Activated CD4-positive, alpha-beta T cell treated with anti-CD3 and anti-CD28 coated beads, Interleukin-2, amount 50 U/mL, for 24 hours (primary cell): ENCODE measurements at regions not wholly inside any gene's neighbourhood (a gene's known extent, or its start where the extent isn't known, plus 50 kb on each side); places are given as distances from the start of the nearest gene placed in this dataset.

Source experiments
- DNase-seq, 2 donors: peaks; one replicate each; pipeline ENCODE4 v3.0.0-alpha.2; 2020; ENCODE audit warnings: low read depth in 1 of 2, low spot score in 1 of 2

DNA sequence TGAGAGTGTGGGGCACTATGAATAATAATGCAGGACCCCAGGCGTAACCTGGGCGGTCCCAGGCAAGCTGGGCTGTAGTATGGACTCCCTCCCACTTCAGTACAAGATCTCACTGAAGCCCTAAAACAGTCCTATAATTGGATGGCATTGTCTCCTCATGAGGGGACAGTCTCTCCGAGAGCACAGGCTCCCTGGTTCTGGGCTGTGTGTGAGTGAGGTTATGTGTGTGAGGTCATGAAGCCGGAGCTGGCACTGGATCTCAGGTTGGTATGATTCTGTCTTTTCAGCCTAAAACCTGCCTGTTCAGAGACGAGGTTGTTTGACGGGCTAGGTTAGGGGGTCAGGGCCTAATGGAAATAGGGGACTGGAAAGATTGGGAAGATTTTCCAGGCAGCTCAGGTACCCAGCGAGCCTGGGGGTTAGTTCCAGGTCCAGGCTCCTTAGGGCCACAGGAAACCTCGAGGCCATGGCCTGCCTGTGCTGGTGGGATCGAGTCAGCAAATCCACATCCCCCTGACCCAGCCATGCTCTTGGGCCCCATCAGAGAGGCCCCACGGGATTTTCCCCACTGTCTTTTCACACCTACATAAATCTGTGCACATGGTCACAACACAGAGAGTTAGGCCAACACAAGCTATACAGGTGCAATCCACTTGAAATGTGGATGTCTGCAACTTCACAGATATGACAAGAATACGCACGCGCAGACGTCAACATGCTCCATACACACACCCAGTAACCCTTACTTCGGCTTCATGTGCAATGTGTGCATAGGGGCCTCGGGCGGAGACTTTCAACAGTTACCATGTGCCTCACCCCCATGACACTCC is 94.8 kb downstream of the INHBB start:
- DNase-seq: no peak

DNA sequence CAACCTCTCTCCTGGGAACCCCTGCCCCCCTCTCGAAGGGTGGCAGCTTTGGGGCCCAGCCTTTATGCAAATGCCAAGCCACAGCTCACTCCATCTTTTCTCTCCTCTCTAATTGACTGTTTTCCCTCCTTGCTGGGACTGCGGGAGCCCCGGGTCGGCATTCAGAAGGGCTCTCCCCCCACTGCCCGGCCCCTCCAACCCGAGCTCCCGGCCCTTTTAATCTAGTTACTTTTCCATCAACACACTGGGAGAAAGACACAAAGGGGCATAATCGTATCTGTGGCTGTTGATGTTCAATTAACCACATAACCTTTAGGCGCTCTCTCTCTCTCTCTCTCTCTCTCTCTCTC is 95.4 kb downstream of the INHBB start:
- no peak for DNase-seq

GRCh38 chr2:120441744-120442471 is 96.0 kb downstream of the INHBB start:
- DNase-seq: no peak

DNA sequence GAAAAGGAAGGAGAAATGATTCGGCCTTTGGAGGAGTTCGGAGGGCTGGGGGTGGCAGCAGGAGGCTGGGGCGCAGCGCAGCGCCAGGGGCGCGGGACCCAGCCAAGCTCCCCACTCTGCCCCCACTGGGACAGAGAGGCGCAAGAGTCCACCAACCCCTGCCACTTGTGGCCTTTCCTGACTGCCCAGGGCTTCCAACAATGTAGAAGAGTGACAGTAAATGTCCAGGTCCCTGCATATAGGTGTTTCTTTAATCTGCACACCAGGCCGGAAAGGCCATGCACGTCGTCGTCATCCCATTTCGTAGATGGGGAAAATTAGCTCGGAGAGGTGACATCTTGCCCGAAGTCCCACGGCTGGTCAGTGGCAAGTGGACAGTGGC is 96.6 kb downstream of the INHBB start:
- DNase-seq: no peak

GRCh38 chr2:120442923-120443571 is 97.1 kb downstream of the INHBB start:
- no peak for DNase-seq

GRCh38 chr2:120443946-120444345 is 98.0 kb downstream of the INHBB start:
- DNase-seq: no peak

GRCh38 chr2:120444691-120445240 is 98.8 kb downstream of the INHBB start:
- DNase-seq: no peak

- DNase-seq: no peak
Observed at GRCh38 chr2:120445449-120446143, 99.7 kb downstream of the INHBB start.

- DNase-seq: no peak
Observed at GRCh38 chr2:120446236-120447126, 100.5 kb downstream of the INHBB start.

- no peak for DNase-seq
Observed at GRCh38 chr2:120447127-120447785, 101.3 kb downstream of the INHBB start.

DNA sequence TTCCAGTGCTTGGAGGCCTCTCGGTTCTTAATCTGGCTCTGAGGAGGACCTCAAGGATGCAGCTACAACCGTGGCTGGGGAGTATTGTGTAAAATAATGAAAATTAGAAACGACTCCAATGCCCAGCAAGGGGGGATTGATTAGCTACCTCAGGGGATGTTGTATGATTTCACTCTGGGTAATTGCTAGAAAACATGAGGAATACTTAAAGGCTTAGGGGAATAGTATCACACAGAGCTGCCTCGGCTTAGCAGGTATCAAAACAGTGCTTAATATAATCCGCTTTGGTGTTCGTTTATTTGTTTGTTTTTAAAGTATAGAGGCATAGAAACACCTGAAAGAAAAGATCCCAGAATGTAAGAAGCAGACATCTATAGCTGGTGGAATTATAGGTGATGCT is 102.5 kb downstream of the INHBB start:
- no peak for DNase-seq

DNA sequence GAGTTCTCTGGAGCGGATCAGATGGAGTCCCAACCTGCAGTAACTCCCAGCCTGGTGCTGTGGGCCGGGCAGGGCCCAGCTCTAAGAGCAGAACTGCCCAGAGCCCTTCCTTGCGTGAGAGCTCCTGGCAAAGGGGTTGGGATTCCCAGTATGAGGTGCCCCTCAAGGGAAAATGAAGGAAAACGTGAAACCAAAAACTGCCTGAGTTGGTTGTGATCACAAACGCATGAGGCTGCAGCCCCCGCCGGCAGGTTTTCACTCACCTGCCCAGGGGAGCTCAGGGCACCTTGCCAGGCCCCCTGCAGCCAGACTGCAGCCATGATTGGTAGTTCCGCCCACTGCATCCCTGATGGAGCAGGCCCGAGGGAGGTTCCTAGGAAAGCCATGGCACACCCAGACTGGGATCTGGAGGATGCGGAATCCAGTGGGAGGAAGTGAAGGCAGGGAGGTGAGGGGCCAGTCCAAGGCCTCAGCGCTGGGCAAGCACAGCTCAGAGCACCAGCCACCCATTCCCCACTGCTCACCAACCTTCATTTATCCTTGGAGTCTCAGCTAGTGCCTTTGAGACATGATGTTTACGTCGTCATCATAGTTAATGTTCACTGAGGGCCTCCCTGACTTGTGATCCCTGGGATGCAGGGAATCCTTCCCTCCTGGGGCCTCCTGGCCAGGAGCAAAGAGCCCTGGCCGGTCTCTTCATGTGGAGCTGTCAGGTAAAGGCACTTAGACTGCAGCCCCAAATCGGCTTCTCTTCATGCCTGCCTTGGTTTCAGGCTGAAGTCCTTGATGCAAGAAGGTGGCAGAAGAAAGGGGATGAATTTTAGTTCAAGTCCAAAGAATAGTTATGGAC is 103.2 kb downstream of the INHBB start:
- no peak for DNase-seq

DNA sequence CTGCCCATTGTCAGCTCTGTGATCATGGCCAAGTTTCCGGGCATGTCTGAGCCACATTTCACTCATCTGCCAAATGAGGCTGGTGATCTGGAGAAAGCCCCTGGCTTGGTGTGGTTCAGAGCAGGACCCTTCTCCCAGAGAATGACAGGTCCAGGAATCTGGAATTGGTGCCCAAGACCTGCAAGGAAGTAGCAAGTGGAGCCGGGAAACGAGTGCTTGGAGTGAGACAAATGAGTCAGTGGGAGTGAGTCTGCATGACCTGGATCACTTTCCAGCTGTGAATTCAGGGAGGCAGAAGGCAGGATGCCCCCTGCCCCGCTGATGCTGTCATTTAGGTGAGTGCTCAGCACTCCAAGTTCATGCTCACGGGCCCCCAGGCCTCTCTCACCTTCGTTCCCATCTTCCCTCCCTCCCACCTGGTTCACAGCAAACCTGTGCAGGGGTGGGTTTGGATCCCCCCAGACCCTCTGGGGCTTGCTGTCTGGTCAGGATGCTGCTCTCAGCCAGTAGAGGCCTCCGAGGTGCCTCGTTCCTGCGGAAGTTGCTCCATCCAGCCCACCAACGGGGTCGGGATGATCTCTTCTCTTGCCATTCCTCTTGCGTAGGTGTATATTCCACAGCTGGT is 104.4 kb downstream of the INHBB start:
- DNase-seq: no peak

GRCh38 chr2:120451334-120451733 is 105.4 kb downstream of the INHBB start:
- no peak for DNase-seq

- DNase-seq: no peak
Observed at GRCh38 chr2:120452131-120452530, 106.2 kb downstream of the INHBB start.

DNA sequence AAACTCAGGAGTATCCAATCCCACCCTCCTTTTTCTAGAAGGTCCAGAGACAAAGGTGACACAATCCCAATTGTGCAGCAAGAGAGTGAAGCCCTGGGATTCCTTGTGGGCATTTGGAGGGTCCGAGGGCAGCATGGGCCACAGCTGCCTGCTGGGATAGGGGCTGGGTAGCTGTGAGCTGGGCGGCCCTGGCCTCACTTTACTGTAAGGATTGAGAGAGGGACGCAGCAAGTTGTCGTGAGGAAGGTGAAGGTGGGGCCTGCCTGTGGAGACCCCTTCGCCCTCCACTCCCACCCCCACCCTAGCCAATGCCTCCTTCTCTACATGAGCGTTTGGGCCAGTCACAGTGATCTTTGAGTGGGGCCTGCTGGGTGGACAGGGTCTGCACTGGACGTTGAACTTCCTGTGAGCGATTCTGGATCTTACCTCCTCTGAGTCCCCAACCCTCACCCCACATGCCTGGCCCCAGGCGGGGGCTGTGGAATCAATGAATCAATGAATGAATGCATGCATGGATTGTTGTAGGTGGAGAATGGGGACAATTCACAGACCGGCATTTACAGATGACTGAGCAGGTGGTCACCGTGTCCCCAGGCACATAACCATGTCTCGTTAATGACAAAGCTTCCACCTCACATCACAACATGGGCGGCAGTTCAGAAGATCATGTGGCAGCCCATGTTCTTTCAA is 107.2 kb downstream of the INHBB start:
- DNase-seq: no peak

DNA sequence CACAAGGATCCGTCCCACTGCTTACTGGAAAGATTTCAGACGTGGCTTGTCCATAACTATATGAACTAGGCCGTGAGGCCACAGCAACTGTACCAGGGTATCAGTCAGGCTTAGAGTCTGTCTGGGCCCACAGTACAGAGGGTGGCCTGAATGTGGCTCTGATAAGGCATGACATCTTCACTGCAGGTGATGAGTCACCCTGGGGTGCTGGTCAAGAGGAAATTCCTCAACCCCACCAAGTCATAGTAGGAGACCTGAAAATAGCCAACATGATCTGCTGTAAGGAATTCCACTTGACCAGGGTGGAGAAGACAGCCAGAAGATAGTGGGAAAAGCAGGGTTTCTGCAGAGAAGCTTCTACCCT is 107.7 kb downstream of the INHBB start:
- DNase-seq: no peak
